A673 (cell line): ENCODE measurements at regions not wholly inside any gene's neighbourhood (a gene's known extent, or its start where the extent isn't known, plus 50 kb on each side); places are given as distances from the start of the nearest gene placed in this dataset.
A peak's percentile ranks its signal among the peaks of the same experiment; 100 is the strongest.

Experiments used
- BruUV-seq: library from RNA; stranded (reverse); fragments of 400-500 nt; replicated peaks from 2 replicates; lab custom pipeline; 2021; lab: Mats Ljungman, UMichigan
- CTCF ChIA-PET: fragments of 300-600 bp; sonication (Branson Sonifier 250); formaldehyde crosslinking; loops from one replicate; lab custom pipeline; 2022; ENCODE audit warnings: antibody characterized with exemption; lab: Charles Lee
- POLR2A ChIA-PET: fragments of 300-600 bp; sonication (Branson Sonifier 250); formaldehyde crosslinking; loops from one replicate; lab custom pipeline; 2022; ENCODE audit warnings: antibody characterized with exemption; ENCODE audit not compliant: low non-redundant PET; lab: Charles Lee
- DNase-seq: peaks from one replicate; pipeline ENCODE4 v3.0.0-alpha.2; 2015; ENCODE audit warnings: low spot score
- H3K27ac ChIP-seq: fragments of 200-600 bp; sonication (generic); 2 replicates; pipeline ENCODE4 v1.5.1; 2016; ENCODE audit warnings: mixed run types, low read depth, mild to moderate bottlenecking, mixed read lengths, antibody characterized with exemption, low read length; ENCODE audit not compliant: poor library complexity, severe bottlenecking
- H3K27me3 ChIP-seq: fragments of 200-600 bp; sonication (generic); replicated peaks from 2 replicates; pipeline ENCODE4 v1.6.1; 2017; ENCODE audit warnings: mixed run types, low read depth, mild to moderate bottlenecking, mixed read lengths, antibody characterized with exemption, low read length; ENCODE audit not compliant: insufficient read depth, poor library complexity
- H3K36me3 ChIP-seq: fragments of 200-600 bp; sonication (generic); 2 replicates; pipeline ENCODE4 v1.6.1; 2016; ENCODE audit warnings: mixed run types, mild to moderate bottlenecking, mixed read lengths, antibody characterized with exemption, low read length; ENCODE audit not compliant: insufficient read depth, poor library complexity, severe bottlenecking
- H3K4me1 ChIP-seq: fragments of 200-600 bp; sonication (generic); 2 replicates; pipeline ENCODE4 v1.6.1; 2017; ENCODE audit warnings: mixed run types, mild to moderate bottlenecking, mixed read lengths, antibody characterized with exemption, low read length; ENCODE audit not compliant: insufficient read depth, poor library complexity, severe bottlenecking
- H3K4me3 ChIP-seq: fragments of 200-600 bp; sonication (generic); 2 replicates; pipeline ENCODE4 v1.5.1; 2016; ENCODE audit warnings: low read depth, mixed run types, mild to moderate bottlenecking, mixed read lengths, low read length; ENCODE audit not compliant: poor library complexity, severe bottlenecking
- H3K9me3 ChIP-seq: fragments of 200-600 bp; sonication (generic); 2 replicates; pipeline ENCODE4 v1.6.1; 2016; ENCODE audit warnings: mixed run types, low read depth, mild to moderate bottlenecking, mixed read lengths, antibody characterized with exemption, low read length; ENCODE audit not compliant: poor library complexity, severe bottlenecking
- EZH2 ChIP-seq: fragments of 200-600 bp; sonication (generic); IDR thresholded peaks from 2 replicates; pipeline ENCODE4 v1.6.1; 2017; ENCODE audit warnings: borderline replicate concordance, low read depth, mild to moderate bottlenecking, mixed read lengths, antibody characterized with exemption, low read length; ENCODE audit not compliant: poor library complexity, severe bottlenecking
- intact Hi-C: fragments of 100-400 bp; cut with micrococcal nuclease; formaldehyde crosslinking; loops from one replicate; pipeline ENCODE4 v1.10.0; 2022; ENCODE audit not compliant: unreplicated experiment
- TF ChIP-seq, protein P1 (sequence below): fragments of 300-800, 200-600 bp; sonication (generic); conservative IDR thresholded peaks from 2 replicates; pipeline ENCODE4 v1.5.1; 2017; ENCODE audit warnings: low read depth, mild to moderate bottlenecking, antibody characterized with exemption, low read length, moderate library complexity, mixed read lengths

DNA sequence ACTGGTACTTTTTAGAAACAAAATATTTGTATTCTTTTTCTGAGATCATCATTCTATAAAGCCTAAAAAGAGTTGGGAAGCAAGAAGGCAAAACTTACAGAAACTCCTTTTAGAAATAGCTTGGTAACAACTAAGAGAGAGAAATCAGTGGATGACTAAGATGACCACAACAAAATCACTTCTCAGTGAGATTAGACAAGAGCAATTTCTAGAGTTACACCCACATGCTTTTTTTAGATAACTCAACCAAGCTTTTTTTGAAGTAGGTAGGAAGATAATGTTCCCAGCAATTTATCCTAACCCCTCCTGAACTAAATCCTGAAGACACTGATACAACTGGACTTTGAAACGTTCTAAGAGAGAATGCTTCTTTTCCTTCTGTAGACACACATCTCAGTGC, 576.4 kb downstream of the SLC6A15 start:
- Histone ChIP-seq H3K27me3 (no peaks in the 10 kb centered on the region), H3K36me3 (no peaks in the 10 kb centered on the region), H3K9me3 (no peaks in the 10 kb centered on the region), H3K27ac (no peak overlapping the region), H3K4me3 (no peak overlapping the region), H3K4me1 (no peaks in the 10 kb centered on the region)
- DNase-seq: no peak
- ChIA-PET CTCF (no interaction called here), POLR2A (no interaction called here)
- BruUV-seq: no TSS peak
- no peak for TF ChIP-seq EZH2
- TF ChIP-seq, protein P1, sequence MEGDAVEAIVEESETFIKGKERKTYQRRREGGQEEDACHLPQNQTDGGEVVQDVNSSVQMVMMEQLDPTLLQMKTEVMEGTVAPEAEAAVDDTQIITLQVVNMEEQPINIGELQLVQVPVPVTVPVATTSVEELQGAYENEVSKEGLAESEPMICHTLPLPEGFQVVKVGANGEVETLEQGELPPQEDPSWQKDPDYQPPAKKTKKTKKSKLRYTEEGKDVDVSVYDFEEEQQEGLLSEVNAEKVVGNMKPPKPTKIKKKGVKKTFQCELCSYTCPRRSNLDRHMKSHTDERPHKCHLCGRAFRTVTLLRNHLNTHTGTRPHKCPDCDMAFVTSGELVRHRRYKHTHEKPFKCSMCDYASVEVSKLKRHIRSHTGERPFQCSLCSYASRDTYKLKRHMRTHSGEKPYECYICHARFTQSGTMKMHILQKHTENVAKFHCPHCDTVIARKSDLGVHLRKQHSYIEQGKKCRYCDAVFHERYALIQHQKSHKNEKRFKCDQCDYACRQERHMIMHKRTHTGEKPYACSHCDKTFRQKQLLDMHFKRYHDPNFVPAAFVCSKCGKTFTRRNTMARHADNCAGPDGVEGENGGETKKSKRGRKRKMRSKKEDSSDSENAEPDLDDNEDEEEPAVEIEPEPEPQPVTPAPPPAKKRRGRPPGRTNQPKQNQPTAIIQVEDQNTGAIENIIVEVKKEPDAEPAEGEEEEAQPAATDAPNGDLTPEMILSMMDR: no peak
- intact Hi-C loops: no loop called here

DNA sequence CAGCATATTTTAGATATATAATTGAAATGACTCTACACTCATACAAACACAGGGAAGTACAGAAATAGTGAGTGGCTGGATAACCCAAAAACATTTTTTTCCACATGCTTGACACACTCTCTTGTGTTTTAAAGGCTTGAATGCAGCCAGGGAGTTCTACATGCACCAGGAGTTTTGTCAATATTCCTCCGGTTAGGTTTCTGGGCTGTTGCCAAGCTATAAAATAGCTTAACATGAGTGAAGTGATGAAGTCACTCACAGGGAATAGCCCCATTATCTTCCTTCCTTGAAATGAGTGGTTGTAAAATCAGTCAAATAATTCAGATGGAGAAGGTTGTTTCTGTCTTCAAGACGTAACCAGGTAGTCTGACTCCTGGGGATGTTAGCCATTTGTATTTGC, 582.7 kb downstream of the SLC6A15 start:
- Histone ChIP-seq H3K9me3 (no peaks in the 10 kb centered on the region), H3K4me1 (no peaks in the 10 kb centered on the region), H3K4me3 (no peak overlapping the region), H3K36me3 (no peaks in the 10 kb centered on the region), H3K27me3 (no peaks in the 10 kb centered on the region), H3K27ac (no peak overlapping the region)
- ChIA-PET CTCF (no interaction called here), POLR2A (no interaction called here)
- no peak for TF ChIP-seq EZH2
- TF ChIP-seq, protein P1: no peak
- intact Hi-C loops: no loop called here
- no TSS peak for BruUV-seq
- DNase-seq: peak; percentile 21

DNA sequence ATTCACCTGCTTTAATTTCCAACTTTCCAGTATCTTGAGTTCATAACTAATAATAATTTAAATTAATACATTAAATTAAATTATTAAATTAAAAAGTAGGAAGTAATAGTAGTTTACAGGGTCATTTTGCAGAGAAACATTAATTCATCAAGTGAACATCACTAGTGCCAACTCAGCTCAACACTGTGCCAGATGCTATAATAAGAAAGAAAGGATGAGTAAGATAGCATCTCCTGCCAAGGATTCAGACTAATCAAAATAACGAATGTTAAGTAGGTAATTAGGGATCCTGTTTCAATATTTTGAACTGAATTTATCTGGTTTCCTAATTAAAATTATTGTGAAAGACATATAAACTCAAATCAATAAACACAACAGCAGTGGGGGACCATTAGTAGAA, 596.7 kb downstream of the SLC6A15 start:
- POLR2A ChIA-PET: no interaction called here
- Histone ChIP-seq H3K36me3 (no peaks in the 10 kb centered on the region), H3K27ac (no peak overlapping the region), H3K4me3 (no peak overlapping the region), H3K9me3 (no peaks in the 10 kb centered on the region), H3K4me1 (no peaks in the 10 kb centered on the region), H3K27me3 (no peaks in the 10 kb centered on the region)
- CTCF ChIA-PET: no interaction called here
- DNase-seq: no peak
- no TSS peak for BruUV-seq
- intact Hi-C loops: no loop called here
- TF ChIP-seq EZH2: no peak
- TF ChIP-seq, protein P1: no peak
